ENCODE measurements at regions not wholly inside any gene's neighbourhood (a gene's known extent, or its start where the extent isn't known, plus 50 kb on each side); places are given as distances from the start of the nearest gene placed in this dataset.

- TF ChIP-seq CTCF (conservative IDR thresholded peaks at IDR 0.05 in 1 of 2, IDR thresholded peaks at IDR 0.05 in 1 of 2; ENCODE audit: low read depth in 1 of 2, low read length in 2 of 2): no peak
- TF ChIP-seq EZH2 (IDR thresholded peaks at IDR 0.05; ENCODE audit: low read length, missing control alignments): no peak
Measured at GRCh38 chr14:40796168-40796567, 810.5 kb upstream of the LRFN5 start.

Measured in fibroblast of lung (primary cell).